Liver (tissue), 3 donors: ENCODE measurements at regions not wholly inside any gene's neighbourhood (a gene's known extent, or its start where the extent isn't known, plus 50 kb on each side); places are given as distances from the start of the nearest gene placed in this dataset.

Experiments
- ATF3 ChIP-seq: IDR thresholded peaks from 2 replicates; pipeline ENCODE4 v1.6.1; 2016; ENCODE audit warnings: antibody characterized with exemption
- CTCF ChIP-seq: fragments of 150-350 bp; IDR thresholded peaks from 2 replicates; pipeline ENCODE4 v1.5.1; 2017; ENCODE audit warnings: improper control_type of control experiment, low read depth, low read length; ENCODE audit not compliant: missing input control
- FOXA2 ChIP-seq: IDR thresholded peaks from 2 replicates; pipeline ENCODE4 v1.6.1; 2016; ENCODE audit warnings: antibody characterized with exemption
- GABPA ChIP-seq, 2 donors: IDR thresholded peaks in 1 of 2; conservative IDR thresholded peaks in 1 of 2; 2 replicates each; pipeline ENCODE4 v1.6.1; 2016; ENCODE audit warnings: antibody characterized with exemption in 2 of 2, mild to moderate bottlenecking in 1 of 2, moderate library complexity in 1 of 2
- JUND ChIP-seq, 2 donors: IDR thresholded peaks; 2 replicates each; pipeline ENCODE4 v1.6.1; 2016; ENCODE audit warnings: antibody characterized with exemption in 2 of 2
- RAD21 ChIP-seq, 2 donors: IDR thresholded peaks; 2 replicates each; pipeline ENCODE4 v1.6.1; 2016; ENCODE audit warnings: antibody characterized with exemption in 2 of 2, mild to moderate bottlenecking in 2 of 2
- REST ChIP-seq: IDR thresholded peaks from 2 replicates; pipeline ENCODE4 v1.6.1; 2016; ENCODE audit warnings: antibody characterized with exemption, mild to moderate bottlenecking
- RXRA ChIP-seq, 2 donors: IDR thresholded peaks; 2 replicates each; pipeline ENCODE4 v1.6.1; 2017 to 2018; ENCODE audit warnings: antibody characterized with exemption in 2 of 2, mild to moderate bottlenecking in 1 of 2
- SP1 ChIP-seq: IDR thresholded peaks from 2 replicates; pipeline ENCODE4 v1.6.1; 2018; ENCODE audit warnings: antibody characterized with exemption, mild to moderate bottlenecking
- YY1 ChIP-seq: IDR thresholded peaks from 2 replicates; pipeline ENCODE4 v1.6.1; 2016; ENCODE audit warnings: antibody characterized with exemption, mild to moderate bottlenecking
- ZBTB33 ChIP-seq: IDR thresholded peaks from 2 replicates; pipeline ENCODE4 v1.6.1; 2016; ENCODE audit warnings: antibody characterized with exemption
- donor health status: healthy.
- donor health status: healthy.

GRCh38 chr2:6393819-6394218 is 471.9 kb downstream of the CMPK2 start:
- no peak for TF ChIP-seq RAD21 (IDR thresholded peaks at IDR 0.05)
- no peak for TF ChIP-seq FOXA2
- no peak for TF ChIP-seq GABPA (IDR thresholded peaks at IDR 0.05 in 1 of 2, conservative IDR thresholded peaks at IDR 0.05 in 1 of 2)
- TF ChIP-seq CTCF, result no peak
- no peak for TF ChIP-seq RXRA (IDR thresholded peaks at IDR 0.05)
- no peak for TF ChIP-seq REST
- no peak for TF ChIP-seq ATF3
- TF ChIP-seq ZBTB33, result no peak
- TF ChIP-seq JUND (IDR thresholded peaks at IDR 0.05), result no peak
- TF ChIP-seq SP1, result no peak
- no peak for TF ChIP-seq YY1
